Stomach (tissue), 8 donors: ENCODE measurements at regions not wholly inside any gene's neighbourhood (a gene's known extent, or its start where the extent isn't known, plus 50 kb on each side); places are given as distances from the start of the nearest gene placed in this dataset.

ENCODE experiments used
- DNase-seq, 2 donors: peaks; one replicate each; pipeline versions ENCODE4 v3.0.0 to v3.0.0-alpha.2; 2013 to 2019
- H3K27ac ChIP-seq, 5 donors: fragments of 200-600 bp in 4 of 5; sonication (generic) in 4 of 5; one replicate each; pipeline ENCODE4 v1.5.1; 2013 to 2019; ENCODE audit warnings: mild to moderate bottlenecking in 1 of 5, moderate library complexity in 1 of 5
- H3K27me3 ChIP-seq, 3 donors: fragments of 200-600 bp; sonication (generic); one replicate each; pipeline ENCODE4 v1.5.1; 2017 to 2019; ENCODE audit warnings: mixed run types in 1 of 3
- H3K36me3 ChIP-seq, 4 donors: fragments of 200-600 bp; sonication (generic); 1 replicate in 3 of 4; 2 replicates in 1 of 4; pipeline ENCODE4 v1.5.1; 2016 to 2019
- H3K4me1 ChIP-seq, 4 donors: fragments of 200-600 bp; sonication (generic); one replicate each; pipeline ENCODE4 v1.5.1; 2016 to 2019
- H3K4me3 ChIP-seq, 4 donors: fragments of 200-600 bp; sonication (generic) in 3 of 4; one replicate each; pipeline ENCODE4 v1.5.1; 2016 to 2019; ENCODE audit warnings: mild to moderate bottlenecking in 1 of 4
- H3K9me3 ChIP-seq, 4 donors: fragments of 200-600 bp; sonication (generic); one replicate each; pipeline ENCODE4 v1.5.1; 2016 to 2019
- CTCF ChIP-seq, 7 experiments: fragments of 450-650 bp in 4 of 7; fragments of 200-600 bp in 3 of 7; sonication (generic) in 3 of 7; IDR thresholded peaks; one replicate each; pipeline ENCODE4 v1.5.1; 2016 to 2019; ENCODE audit warnings: antibody characterized with exemption in 7 of 7, control low read depth in 2 of 7, mild to moderate bottlenecking in 1 of 7
- EP300 ChIP-seq: sonication (generic); formaldehyde crosslinking; IDR thresholded peaks from one replicate; pipeline ENCODE4 v1.6.1; 2017; ENCODE audit warnings: antibody characterized with exemption
- POLR2A ChIP-seq, 4 donors: fragments of 450-650 bp; IDR thresholded peaks; one replicate each; pipeline ENCODE4 v1.6.1; 2016; ENCODE audit warnings: antibody characterized with exemption in 4 of 4, control low read depth in 2 of 4, mild to moderate bottlenecking in 1 of 4, moderate library complexity in 1 of 4
- POLR2AphosphoS5 ChIP-seq, 3 donors: sonication (generic); formaldehyde crosslinking; IDR thresholded peaks; one replicate each; pipeline ENCODE4 v1.6.1; 2016; ENCODE audit warnings: antibody characterized with exemption in 3 of 3
- WGBS, 5 donors: extraction: QIAGEN DNeasy Blood & Tissue Kit in 3 of 5; methylation state at CpG; one replicate each; pipeline versions ENCODE4 v1.1.5 to v1.1.7; 2013 to 2018; 5-methylcytosine and 5-hydroxymethylcytosine counted together
- intact Hi-C: fragments of 100-400 bp; cut with DNase I; formaldehyde crosslinking; loops from one replicate; pipeline ENCODE4 v1.15.1; 2023; ENCODE audit warnings: low total_unique reads
- donor health status: healthy with polysubstance abuse.
- donor health status: Bipolar disorder and iron deficiency.
- donor health status: healthy.

GRCh38 chr4:53914313-53915016 lies 149.9 kb downstream of the CHIC2 start:
- Histone ChIP-seq H3K9me3 (no peaks in the 10 kb centered on the region), H3K36me3 (no peaks in the 10 kb centered on the region), H3K4me3 (no peak overlapping the region), H3K27ac (peak overlapping the region in 2 of 5 donors; percentile 33 to 62), H3K4me1 (peaks cover 0 to under 1% (median under 1%) of the 10 kb centered on the region in 4 donors), H3K27me3 (peaks cover 0 to 31% (median 0%) of the 10 kb centered on the region in 3 donors)
- WGBS, 5 donors: 53 to 67% (median 61%) methylated on average over 4 of the region's 4 CpGs
- TF ChIP-seq POLR2A (IDR thresholded peaks at IDR 0.05) (no peak), POLR2AphosphoS5 (IDR thresholded peaks at IDR 0.05) (no peak), CTCF (IDR thresholded peaks at IDR 0.05) (no peak), EP300 (no peak)
- intact Hi-C loops: no loop called here
- DNase-seq: peak in 1 of 2 donors; percentile 34

- DNase-seq: no peak
- 87 to 99% (median 94%) methylated on average over 3 of the region's 3 CpGs for WGBS, 5 donors
- H3K4me3 ChIP-seq: no peak overlapping the region
- no peaks in the 10 kb centered on the region for H3K9me3 ChIP-seq
- no peak for TF ChIP-seq EP300
- TF ChIP-seq CTCF (IDR thresholded peaks at IDR 0.05): no peak
- TF ChIP-seq POLR2AphosphoS5 (IDR thresholded peaks at IDR 0.05): no peak
- TF ChIP-seq POLR2A (IDR thresholded peaks at IDR 0.05): no peak
- H3K27me3 ChIP-seq: peaks cover 0 to 30% (median 0%) of the 10 kb centered on the region in 3 donors
- peaks cover 0 to 7% (median 7%) of the 10 kb centered on the region in 4 donors for H3K4me1 ChIP-seq
- no peak overlapping the region for H3K27ac ChIP-seq
- intact Hi-C loops: no loop called here
- no peaks in the 10 kb centered on the region for H3K36me3 ChIP-seq
Measured at GRCh38 chr4:53913771-53914170, 150.6 kb downstream of the CHIC2 start.

- intact Hi-C loops: no loop called here
- no peak overlapping the region for H3K4me3 ChIP-seq
- TF ChIP-seq CTCF (IDR thresholded peaks at IDR 0.05) (no peak), POLR2AphosphoS5 (IDR thresholded peaks at IDR 0.05) (no peak), POLR2A (IDR thresholded peaks at IDR 0.05) (no peak), EP300 (no peak)
- no peaks in the 10 kb centered on the region for H3K9me3 ChIP-seq
- no peak overlapping the region for H3K27ac ChIP-seq
- H3K36me3 ChIP-seq: no peaks in the 10 kb centered on the region
- peaks cover 0 to 15% (median 10%) of the 10 kb centered on the region in 4 donors for H3K4me1 ChIP-seq
- DNase-seq: no peak
- peaks cover 0 to 36% (median 0%) of the 10 kb centered on the region in 3 donors for H3K27me3 ChIP-seq
- WGBS, 5 donors: 84 to 94% (median 90%) methylated on average over 5 of the region's 5 CpGs
Measured at GRCh38 chr4:53912766-53913497, 151.5 kb downstream of the CHIC2 start.

GRCh38 chr4:53908661-53909078 lies 155.7 kb downstream of the CHIC2 start:
- 1 to 6% (median 4%) methylated on average over 8 of the region's 8 CpGs for WGBS, 5 donors
- TF ChIP-seq EP300 (no peak), CTCF (IDR thresholded peaks at IDR 0.05) (peak in 5 of 7 experiments; percentile 48 to 84 (median 55)), POLR2AphosphoS5 (IDR thresholded peaks at IDR 0.05) (peak; percentile 53 to 86 (median 59)), POLR2A (IDR thresholded peaks at IDR 0.05) (no peak)
- H3K4me1 ChIP-seq: peaks cover 7 to 27% (median 16%) of the 10 kb centered on the region in 4 donors
- DNase-seq: peak; percentile 51 to 91
- peak overlapping the region in 1 of 4 donors; percentile 4 for H3K4me3 ChIP-seq
- peak overlapping the region in 3 of 5 donors; percentile 13 to 59 (median 39) for H3K27ac ChIP-seq
- no peaks in the 10 kb centered on the region for H3K9me3 ChIP-seq
- peaks cover 0 to 64% (median 0%) of the 10 kb centered on the region in 3 donors for H3K27me3 ChIP-seq
- no peaks in the 10 kb centered on the region for H3K36me3 ChIP-seq
- intact Hi-C loops: no loop called here
